Activated CD4-positive, alpha-beta T cell treated with anti-CD3 and anti-CD28 coated beads, Interleukin-2, amount 50 U/mL, for 4 hours (primary cell): ENCODE measurements at regions not wholly inside any gene's neighbourhood (a gene's known extent, or its start where the extent isn't known, plus 50 kb on each side); places are given as distances from the start of the nearest gene placed in this dataset.
"Not testable (repeated sequence)": the region's sequence is repeated elsewhere in the genome, so short reads cannot be mapped to it uniquely, and the experiment has no call there.

Experiments used
- DNase-seq, 2 experiments: peaks; one replicate each; pipeline ENCODE4 v3.0.0-alpha.2; 2020

GRCh38 chr2:7830616-7831015 is 851.2 kb upstream of the ID2 start:
- no peak for DNase-seq

- DNase-seq = no peak
Observed at GRCh38 chr2:7835151-7835550, 846.7 kb upstream of the ID2 start.

GRCh38 chr2:7835693-7836680 is 845.9 kb upstream of the ID2 start:
- no peak for DNase-seq

DNA sequence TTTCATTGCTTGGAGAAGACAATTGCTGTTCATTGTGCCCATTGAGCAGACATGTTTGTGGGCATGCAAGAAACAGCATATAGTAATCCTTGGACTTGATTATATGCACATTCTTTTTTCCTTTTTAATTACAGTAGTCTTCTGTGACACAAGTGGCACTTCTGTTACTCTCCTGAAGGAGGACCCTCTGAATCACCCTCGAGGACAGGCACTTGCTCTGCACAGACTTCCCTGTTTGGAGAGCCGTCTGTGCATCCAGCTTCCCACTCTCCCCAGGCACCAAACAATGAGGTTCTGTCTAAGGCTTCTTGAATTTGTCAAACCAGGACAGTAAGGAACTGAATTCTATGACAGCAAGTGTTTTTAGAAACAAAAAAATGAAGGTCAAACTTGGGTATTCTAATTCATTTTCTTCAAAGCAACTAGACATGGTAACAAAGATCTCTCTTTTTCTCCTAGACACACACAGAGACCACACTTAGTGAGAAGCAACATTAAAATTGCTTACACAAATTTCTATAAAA is 844.6 kb upstream of the ID2 start:
- no peak for DNase-seq

- DNase-seq = no peak
Observed at GRCh38 chr2:7838669-7839068, 843.2 kb upstream of the ID2 start.

- DNase-seq = no peak
Observed at GRCh38 chr2:7840651-7841380, 841.0 kb upstream of the ID2 start.

DNA sequence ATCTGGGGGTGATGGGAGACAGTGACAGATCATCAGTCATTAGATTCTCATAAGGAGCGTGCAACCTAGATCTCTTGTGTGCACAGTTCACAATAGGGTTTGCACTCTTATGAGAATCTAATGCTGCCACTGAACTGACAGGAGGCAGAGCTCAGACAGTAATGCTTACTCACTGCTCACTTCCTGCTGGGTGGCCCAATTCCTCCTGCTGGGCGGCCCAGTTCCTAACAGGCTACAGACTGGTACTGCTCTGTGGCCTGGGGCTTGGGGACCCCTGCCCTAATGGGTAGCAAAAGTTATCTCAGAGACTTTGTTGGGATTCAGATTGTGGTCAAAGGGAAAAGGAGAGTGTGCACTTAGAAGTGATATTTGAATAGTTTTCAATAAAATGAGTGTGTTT is 840.1 kb upstream of the ID2 start:
- no peak for DNase-seq

DNA sequence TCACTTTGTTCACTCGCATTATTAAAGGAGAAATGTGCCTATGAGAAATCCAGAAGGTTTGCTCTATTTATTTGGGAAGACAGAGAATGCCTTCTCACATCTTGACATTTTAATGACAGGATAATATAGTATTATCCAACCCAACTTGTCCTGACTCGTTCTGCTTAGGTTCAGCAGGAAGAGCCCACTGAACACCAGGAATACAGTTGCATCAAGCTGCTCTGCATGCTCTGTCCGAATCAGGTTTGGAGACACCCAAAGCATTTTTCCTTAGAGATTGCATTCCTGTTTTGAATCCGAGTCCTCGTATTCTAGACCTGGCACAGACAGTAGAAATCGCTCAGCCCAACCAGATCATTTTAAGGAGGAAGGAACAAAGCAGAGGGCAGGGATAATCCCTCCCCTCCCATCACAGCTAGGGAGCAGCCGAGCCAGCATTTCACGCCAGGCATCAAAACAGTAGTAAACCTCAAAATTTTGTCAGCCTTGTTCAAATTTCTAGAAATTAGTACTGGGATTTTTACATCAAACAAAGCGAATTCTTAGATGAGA is 837.4 kb upstream of the ID2 start:
- no peak for DNase-seq

DNA sequence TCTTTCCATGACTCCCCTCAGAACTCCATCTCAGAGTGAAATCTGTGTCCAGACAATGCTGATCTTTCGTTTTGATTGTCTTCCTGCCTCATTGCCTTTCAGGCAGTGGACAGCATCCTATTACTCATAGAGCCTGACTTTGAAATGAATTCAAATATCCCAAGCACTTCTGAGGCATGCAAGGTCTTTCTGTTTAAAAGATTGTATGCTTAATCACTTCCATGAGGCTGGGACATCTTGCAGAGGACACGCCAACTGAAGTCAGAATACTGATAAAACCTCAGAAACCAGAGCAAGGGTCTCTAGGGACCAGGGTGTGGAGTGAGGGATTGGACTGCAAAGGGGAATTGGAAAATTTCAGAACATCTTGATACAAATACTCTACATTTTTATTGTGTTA is 836.5 kb upstream of the ID2 start:
- no peak for DNase-seq

- DNase-seq = no peak
Observed at GRCh38 chr2:7846607-7847006, 835.2 kb upstream of the ID2 start.

- DNase-seq = no peak
Observed at GRCh38 chr2:7847321-7847720, 834.5 kb upstream of the ID2 start.

GRCh38 chr2:7849027-7849426 is 832.8 kb upstream of the ID2 start:
- DNase-seq = no peak

DNA sequence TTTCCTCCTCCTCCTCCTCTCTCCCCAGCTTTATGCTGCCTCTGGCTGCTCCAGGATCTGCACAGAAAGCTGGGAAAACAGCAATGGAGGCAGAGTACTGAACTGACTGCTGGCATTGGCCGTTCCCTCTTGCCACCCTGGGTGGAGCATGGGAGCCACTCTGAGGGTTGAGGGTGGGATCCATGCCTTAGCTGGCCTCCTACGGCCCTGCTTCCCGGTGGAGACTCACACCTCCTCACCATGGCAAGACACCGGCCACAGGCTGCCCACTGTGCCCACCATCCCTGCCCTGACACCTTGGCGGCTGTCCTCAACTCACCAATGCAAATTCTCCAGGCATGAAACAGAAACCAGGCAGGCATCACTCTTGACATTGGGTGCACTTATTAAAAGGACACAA is 832.3 kb upstream of the ID2 start:
- DNase-seq = no peak

GRCh38 chr2:7852546-7852945 is 829.3 kb upstream of the ID2 start:
- no peak for DNase-seq

- DNase-seq = no peak
Observed at GRCh38 chr2:7857904-7858303, 824.0 kb upstream of the ID2 start.

- no peak for DNase-seq
Observed at GRCh38 chr2:7858624-7859023, 823.2 kb upstream of the ID2 start.

DNA sequence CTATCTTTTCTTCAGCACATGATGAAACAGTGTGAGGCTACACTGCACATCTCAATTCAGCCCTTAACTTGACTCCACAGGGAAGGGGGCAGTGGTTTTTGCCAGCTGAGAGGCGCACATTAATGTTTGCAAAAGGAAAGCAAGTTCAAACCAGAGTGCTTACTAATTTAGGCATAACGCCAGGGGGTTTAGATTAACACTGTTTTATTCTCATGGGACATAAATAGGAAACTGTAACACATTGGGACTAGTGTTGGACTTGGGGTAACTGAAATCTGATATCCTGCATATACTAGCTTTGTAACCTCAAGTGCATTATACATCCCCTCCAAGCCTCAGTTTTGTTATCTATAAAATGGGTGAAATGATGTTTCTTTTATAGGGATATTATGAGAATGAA is 821.2 kb upstream of the ID2 start:
- no peak for DNase-seq

DNA sequence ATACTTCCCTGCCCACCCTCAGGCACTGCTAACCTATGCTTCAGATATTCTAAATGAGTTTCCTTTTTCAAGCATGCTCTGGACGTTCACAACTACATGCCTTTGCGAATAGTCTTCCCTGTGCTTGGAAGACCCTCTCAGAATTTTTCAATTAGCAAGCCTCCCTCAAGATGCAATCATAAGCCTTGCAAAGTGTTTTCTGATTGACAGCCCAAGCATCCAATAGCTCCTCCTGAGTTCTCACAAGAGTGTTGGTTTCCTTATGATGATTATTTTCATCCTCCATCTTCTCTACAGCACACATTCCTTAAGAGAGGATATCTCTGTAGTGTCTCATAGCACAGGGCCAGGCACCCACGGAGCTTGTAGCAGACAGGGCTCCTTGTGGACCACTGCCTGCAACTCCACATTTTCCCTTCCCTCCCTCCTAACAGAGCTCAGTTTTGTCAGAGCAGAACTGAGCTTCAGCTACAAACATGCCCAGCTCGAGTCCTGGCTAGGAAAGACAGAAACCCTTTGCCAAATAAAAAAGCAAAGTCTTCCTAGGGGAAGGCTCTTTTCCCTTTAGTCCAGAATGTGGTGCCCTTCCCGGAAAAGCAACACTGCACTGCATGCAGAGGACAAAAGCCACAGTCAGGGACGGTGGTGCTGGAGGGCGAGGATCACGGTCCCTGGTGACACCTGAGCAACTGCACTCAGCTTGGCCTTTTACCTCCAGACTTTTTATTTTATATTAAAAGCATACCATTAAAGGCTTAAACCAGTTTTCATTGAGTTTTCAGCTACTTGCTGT is 819.8 kb upstream of the ID2 start:
- no peak for DNase-seq

DNA sequence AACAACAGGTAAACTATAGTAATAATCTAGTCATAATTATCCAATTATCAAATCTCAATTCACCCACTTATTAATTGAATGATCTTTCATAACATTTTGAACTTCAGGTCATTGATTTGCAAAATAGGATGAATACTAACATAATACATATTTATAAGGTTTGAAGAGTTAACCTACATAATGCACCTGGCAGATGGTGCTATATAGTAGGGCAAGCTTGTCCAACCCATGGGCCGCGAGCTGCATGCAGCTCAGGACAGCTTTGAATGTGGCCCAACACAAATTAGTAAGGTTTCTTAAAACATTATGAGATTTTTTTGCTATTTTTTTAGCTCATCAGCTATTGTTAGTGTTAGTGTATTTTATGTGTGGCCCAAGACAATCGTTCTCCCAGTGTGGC is 815.8 kb upstream of the ID2 start:
- no peak for DNase-seq

GRCh38 chr2:7866825-7867224 is 815.0 kb upstream of the ID2 start:
- DNase-seq = no peak

DNA sequence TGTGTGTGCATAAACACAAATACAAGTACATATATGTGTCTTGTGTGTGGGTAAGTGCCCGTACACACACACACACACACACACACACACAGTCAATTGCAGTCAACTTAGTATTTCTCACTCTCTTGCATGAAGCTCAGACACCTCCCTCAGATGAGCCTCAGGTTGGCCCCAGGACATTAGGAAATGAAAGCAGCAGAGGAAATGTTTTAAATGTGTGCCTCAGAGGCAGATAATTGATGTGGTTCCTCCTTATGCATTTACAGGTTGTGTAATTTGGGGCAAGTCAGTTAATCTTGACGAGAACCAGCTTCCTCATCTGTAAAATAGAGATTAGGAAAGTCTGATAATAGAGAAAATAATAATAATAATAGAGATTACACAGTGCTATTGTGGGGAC is 814.0 kb upstream of the ID2 start:
- no peak for DNase-seq

- no peak for DNase-seq
Observed at GRCh38 chr2:7868836-7869235, 813.0 kb upstream of the ID2 start.

DNA sequence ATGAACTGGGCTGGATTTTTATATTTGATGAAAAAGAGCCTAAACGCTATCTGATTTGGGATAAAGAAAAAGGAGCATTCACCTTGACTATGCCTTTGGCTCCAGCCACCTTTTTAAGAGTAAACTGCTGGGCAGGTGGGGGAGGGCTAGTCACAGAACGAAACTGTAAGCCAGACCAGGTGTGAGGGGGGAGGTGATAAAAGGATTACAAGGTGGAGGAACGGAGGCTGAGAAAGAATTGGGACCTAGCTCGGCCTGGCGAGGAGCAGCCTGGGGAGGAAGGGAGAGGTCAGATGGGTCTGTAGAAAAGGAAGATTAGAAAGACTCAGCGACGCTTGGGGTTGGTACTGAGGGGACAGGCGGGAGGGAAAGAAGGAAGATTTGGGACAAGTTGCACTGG is 805.4 kb upstream of the ID2 start:
- DNase-seq = not testable (repeated sequence)
